ENCODE measurements at regions not wholly inside any gene's neighbourhood (a gene's known extent, or its start where the extent isn't known, plus 50 kb on each side); places are given as distances from the start of the nearest gene placed in this dataset.
"Not testable (repeated sequence)": the region's sequence is repeated elsewhere in the genome, so short reads cannot be mapped to it uniquely, and the experiment has no call there.

DNA sequence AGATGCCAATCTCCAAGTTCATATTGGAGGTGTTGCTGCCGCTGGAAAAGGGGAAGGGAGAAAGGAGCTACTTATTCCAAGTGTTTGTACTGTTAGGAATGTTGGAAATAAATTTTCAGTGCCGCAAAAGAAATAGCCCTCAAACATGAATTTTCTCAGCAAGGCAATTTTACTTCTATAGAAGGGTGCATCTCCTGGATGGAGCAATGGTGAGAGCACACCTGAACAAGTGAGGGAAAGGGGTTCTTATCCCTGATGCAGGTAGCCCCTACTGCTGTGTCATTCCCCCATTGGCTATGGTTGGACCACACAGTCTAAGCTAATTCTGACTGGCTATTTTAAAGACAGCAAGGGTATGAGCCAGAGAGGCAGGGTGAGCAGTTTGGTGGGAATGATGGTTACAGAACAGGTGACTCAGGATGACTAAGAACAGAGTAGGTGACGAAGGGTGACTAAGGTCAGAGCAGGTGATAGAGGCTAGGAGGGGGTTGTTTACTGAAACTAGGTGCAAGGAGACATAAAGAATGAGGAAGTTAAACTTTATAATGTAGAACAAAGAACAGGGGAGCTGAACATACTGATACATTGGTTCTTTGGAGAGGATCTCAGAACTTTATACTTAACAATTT lies 503.5 kb downstream of the EDEM1 start:
- WGBS, 2 donors, result 63 to 92% methylated on average over 3 of the region's 3 CpGs
- Histone ChIP-seq H3K27ac (no peak overlapping the region), H3K4me1 (no peaks in the 10 kb centered on the region), H3K27me3 (no peaks in the 10 kb centered on the region), H3K9me3 (peaks cover 0 to 6% (median 2%) of the 10 kb centered on the region in 4 donors), H3K4me3 (no peak overlapping the region), H3K36me3 (no peaks in the 10 kb centered on the region)
- no peak for TF ChIP-seq POLR2AphosphoS5 (IDR thresholded peaks at IDR 0.05)
- ATAC-seq (ENCODE audit: low FRiP score in 2 of 2) (no peak), DNase-seq (no peak)

DNA sequence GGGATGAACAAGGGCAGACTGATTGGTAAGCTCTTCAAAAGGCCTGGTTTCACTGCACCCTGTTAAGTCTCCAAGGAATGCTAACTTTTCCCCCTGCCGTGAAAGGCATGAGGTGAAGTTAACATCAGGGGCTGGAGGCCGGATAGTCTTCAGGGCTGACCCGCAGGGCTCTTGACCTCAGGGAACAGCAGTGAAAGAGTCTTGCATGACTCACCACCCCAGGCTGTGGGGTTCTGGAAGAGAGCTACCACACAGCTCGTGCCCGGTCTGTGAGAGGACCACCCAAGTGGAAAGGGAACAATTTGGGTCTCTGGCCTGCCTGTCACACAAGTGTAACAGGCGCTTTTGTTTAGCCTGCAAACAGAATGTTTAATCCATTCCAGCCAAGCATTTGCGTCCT lies 504.9 kb downstream of the EDEM1 start:
- Histone ChIP-seq H3K36me3 (no peaks in the 10 kb centered on the region), H3K27me3 (no peaks in the 10 kb centered on the region), H3K27ac (no peak overlapping the region), H3K9me3 (peaks cover 0 to 6% (median 2%) of the 10 kb centered on the region in 4 donors), H3K4me1 (no peaks in the 10 kb centered on the region), H3K4me3 (no peak overlapping the region)
- WGBS, 2 donors, result 67 to 80% methylated on average over 7 of the region's 7 CpGs
- ATAC-seq (ENCODE audit: low FRiP score in 2 of 2), result no peak
- no peak for DNase-seq
- TF ChIP-seq POLR2AphosphoS5 (IDR thresholded peaks at IDR 0.05), result no peak
- no peak for TF ChIP-seq EP300 (IDR thresholded peaks at IDR 0.05)
- TF ChIP-seq, protein P1, sequence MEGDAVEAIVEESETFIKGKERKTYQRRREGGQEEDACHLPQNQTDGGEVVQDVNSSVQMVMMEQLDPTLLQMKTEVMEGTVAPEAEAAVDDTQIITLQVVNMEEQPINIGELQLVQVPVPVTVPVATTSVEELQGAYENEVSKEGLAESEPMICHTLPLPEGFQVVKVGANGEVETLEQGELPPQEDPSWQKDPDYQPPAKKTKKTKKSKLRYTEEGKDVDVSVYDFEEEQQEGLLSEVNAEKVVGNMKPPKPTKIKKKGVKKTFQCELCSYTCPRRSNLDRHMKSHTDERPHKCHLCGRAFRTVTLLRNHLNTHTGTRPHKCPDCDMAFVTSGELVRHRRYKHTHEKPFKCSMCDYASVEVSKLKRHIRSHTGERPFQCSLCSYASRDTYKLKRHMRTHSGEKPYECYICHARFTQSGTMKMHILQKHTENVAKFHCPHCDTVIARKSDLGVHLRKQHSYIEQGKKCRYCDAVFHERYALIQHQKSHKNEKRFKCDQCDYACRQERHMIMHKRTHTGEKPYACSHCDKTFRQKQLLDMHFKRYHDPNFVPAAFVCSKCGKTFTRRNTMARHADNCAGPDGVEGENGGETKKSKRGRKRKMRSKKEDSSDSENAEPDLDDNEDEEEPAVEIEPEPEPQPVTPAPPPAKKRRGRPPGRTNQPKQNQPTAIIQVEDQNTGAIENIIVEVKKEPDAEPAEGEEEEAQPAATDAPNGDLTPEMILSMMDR (IDR thresholded peaks at IDR 0.05), result no peak
- no peak for TF ChIP-seq POLR2A (IDR thresholded peaks at IDR 0.05)

GRCh38 chr3:5694266-5694665 lies 506.8 kb downstream of the EDEM1 start:
- WGBS, 2 donors, result 73 to 83% methylated on average over 1 of the region's 1 CpG

GRCh38 chr3:5698851-5699250 lies 511.3 kb downstream of the EDEM1 start:
- TF ChIP-seq EP300 (IDR thresholded peaks at IDR 0.05), result no peak
- no peaks in the 10 kb centered on the region for H3K36me3 ChIP-seq

More at GRCh38 chr3:5694266-5694665, 506.8 kb downstream of the EDEM1 start:
- no peaks in the 10 kb centered on the region for H3K4me1 ChIP-seq
- no peaks in the 10 kb centered on the region for H3K27me3 ChIP-seq
- no peaks in the 10 kb centered on the region for H3K36me3 ChIP-seq
- no peak overlapping the region for H3K4me3 ChIP-seq
- no peak overlapping the region for H3K27ac ChIP-seq
- TF ChIP-seq POLR2AphosphoS5 (IDR thresholded peaks at IDR 0.05) (no peak), POLR2A (IDR thresholded peaks at IDR 0.05) (no peak), EP300 (IDR thresholded peaks at IDR 0.05) (no peak)
- TF ChIP-seq, protein P1 (IDR thresholded peaks at IDR 0.05), result no peak
- H3K9me3 ChIP-seq, result peaks cover 0 to 6% (median 2%) of the 10 kb centered on the region in 4 donors
- ATAC-seq (ENCODE audit: low FRiP score in 2 of 2) (no peak), DNase-seq (no peak)

GRCh38 chr3:5699313-5699712 lies 511.8 kb downstream of the EDEM1 start:
- H3K27me3 ChIP-seq, result no peaks in the 10 kb centered on the region
- no peaks in the 10 kb centered on the region for H3K4me1 ChIP-seq
- 90 to 92% methylated on average over 6 of the region's 6 CpGs for WGBS, 2 donors
- H3K36me3 ChIP-seq, result no peaks in the 10 kb centered on the region
- ATAC-seq (ENCODE audit: low FRiP score in 2 of 2) (no peak), DNase-seq (no peak)
- TF ChIP-seq POLR2A (IDR thresholded peaks at IDR 0.05) (no peak), POLR2AphosphoS5 (IDR thresholded peaks at IDR 0.05) (no peak), EP300 (IDR thresholded peaks at IDR 0.05) (no peak)
- TF ChIP-seq, protein P1 (IDR thresholded peaks at IDR 0.05), result no peak
- H3K4me3 ChIP-seq, result no peak overlapping the region
- no peak overlapping the region for H3K27ac ChIP-seq
- H3K9me3 ChIP-seq, result no peaks in the 10 kb centered on the region

More at GRCh38 chr3:5698851-5699250, 511.3 kb downstream of the EDEM1 start:
- Histone ChIP-seq H3K4me1 (no peaks in the 10 kb centered on the region), H3K27me3 (no peaks in the 10 kb centered on the region), H3K4me3 (no peak overlapping the region), H3K9me3 (no peaks in the 10 kb centered on the region), H3K27ac (no peak overlapping the region)
- ATAC-seq (ENCODE audit: low FRiP score in 2 of 2) (no peak), DNase-seq (no peak)
- WGBS, 2 donors, result 87 to 93% methylated on average over 9 of the region's 9 CpGs

DNA sequence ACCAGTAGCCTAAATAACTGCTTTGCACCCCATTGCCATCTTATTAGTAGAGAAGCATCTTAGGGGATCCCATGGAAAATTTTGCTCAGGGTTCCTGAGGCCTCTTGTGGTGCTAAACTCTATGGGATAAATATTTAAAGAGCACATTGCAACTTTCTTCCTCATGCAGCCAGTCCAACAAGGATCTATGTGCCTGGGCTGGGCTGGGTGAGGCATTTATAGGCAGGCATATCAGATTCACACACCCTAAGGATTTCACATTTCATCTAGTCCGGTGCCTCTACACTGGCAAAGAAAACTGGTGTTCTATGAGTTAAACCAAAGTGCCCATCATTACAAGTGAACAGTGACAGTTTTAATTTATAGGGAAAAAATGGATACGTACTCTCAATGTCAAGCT lies 512.3 kb downstream of the EDEM1 start:
- H3K27ac ChIP-seq, result no peak overlapping the region
- no peaks in the 10 kb centered on the region for H3K9me3 ChIP-seq
- WGBS, 2 donors, result 87 to 94% methylated on average over 2 of the region's 2 CpGs
- H3K4me1 ChIP-seq, result no peaks in the 10 kb centered on the region
- no peaks in the 10 kb centered on the region for H3K36me3 ChIP-seq
- DNase-seq (no peak), ATAC-seq (ENCODE audit: low FRiP score in 2 of 2) (no peak)
- TF ChIP-seq EP300 (IDR thresholded peaks at IDR 0.05), result no peak
- no peak for TF ChIP-seq POLR2AphosphoS5 (IDR thresholded peaks at IDR 0.05)
- TF ChIP-seq, protein P1 (IDR thresholded peaks at IDR 0.05), result no peak
- TF ChIP-seq POLR2A (IDR thresholded peaks at IDR 0.05), result no peak
- no peak overlapping the region for H3K4me3 ChIP-seq
- no peaks in the 10 kb centered on the region for H3K27me3 ChIP-seq

- not testable (repeated sequence) for H3K27me3 ChIP-seq; H3K27ac ChIP-seq; DNase-seq; ATAC-seq (ENCODE audit: low FRiP score in 2 of 2); H3K4me3 ChIP-seq; H3K36me3 ChIP-seq; H3K9me3 ChIP-seq; H3K4me1 ChIP-seq
- 89 to 95% methylated on average over 2 of the region's 2 CpGs for WGBS, 2 donors
These were observed 513.5 kb downstream of the EDEM1 start for GRCh38 chr3:5701005-5701404.
